ENCODE measurements at regions not wholly inside any gene's neighbourhood (a gene's known extent, or its start where the extent isn't known, plus 50 kb on each side); places are given as distances from the start of the nearest gene placed in this dataset.

GRCh38 chr13:44199627-44200207 lies 173.9 kb upstream of the SERP2 start:
- DNase-seq (ENCODE audit: low read depth in 4 of 4, low spot score in 3 of 4), result no peak

GRCh38 chr13:44206434-44206833 lies 167.2 kb upstream of the SERP2 start:
- no peak for DNase-seq (ENCODE audit: low read depth in 4 of 4, low spot score in 3 of 4)

- no peak for DNase-seq (ENCODE audit: low read depth in 4 of 4, low spot score in 3 of 4)
These were observed 166.1 kb upstream of the SERP2 start for GRCh38 chr13:44207476-44207875.

- DNase-seq (ENCODE audit: low read depth in 4 of 4, low spot score in 3 of 4), result no peak
These were observed 163.1 kb upstream of the SERP2 start for GRCh38 chr13:44210525-44210924.

- no peak for DNase-seq (ENCODE audit: low read depth in 4 of 4, low spot score in 3 of 4)
These were observed 162.3 kb upstream of the SERP2 start for GRCh38 chr13:44211286-44211685.

DNA sequence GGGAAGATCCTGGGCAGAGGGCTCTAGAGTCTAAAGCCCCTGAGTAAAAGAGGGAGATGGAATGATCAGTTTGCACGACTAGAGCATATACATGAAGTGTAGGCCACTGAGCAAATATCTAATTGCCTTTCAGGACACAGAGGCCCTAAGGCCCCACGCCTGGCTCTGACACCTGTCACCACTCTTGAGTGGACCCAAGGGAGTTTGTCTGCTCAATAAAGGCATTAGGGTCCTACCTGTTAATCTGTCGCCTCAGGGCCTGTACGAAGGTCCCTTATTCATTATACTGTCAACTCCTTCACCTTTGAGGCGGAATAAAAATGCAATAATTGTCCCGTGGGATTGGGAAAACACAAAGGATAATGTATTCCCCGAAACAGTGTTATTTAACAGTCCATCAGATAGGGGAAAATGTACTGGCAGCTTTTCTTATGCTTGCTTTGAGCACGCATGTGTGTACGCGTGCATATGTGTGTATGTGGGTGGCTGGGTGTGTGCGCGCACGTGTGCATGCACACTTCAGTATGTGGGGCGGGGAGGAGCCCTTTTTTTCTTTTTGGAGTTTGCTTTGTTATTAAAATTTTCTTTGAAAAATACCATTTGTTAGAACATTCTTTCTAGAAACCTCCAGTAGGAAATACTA lies 161.8 kb upstream of the SERP2 start:
- DNase-seq (ENCODE audit: low read depth in 4 of 4, low spot score in 3 of 4), result no peak

- no peak for DNase-seq (ENCODE audit: low read depth in 4 of 4, low spot score in 3 of 4)
These were observed 160.8 kb upstream of the SERP2 start for GRCh38 chr13:44212633-44213396.

DNA sequence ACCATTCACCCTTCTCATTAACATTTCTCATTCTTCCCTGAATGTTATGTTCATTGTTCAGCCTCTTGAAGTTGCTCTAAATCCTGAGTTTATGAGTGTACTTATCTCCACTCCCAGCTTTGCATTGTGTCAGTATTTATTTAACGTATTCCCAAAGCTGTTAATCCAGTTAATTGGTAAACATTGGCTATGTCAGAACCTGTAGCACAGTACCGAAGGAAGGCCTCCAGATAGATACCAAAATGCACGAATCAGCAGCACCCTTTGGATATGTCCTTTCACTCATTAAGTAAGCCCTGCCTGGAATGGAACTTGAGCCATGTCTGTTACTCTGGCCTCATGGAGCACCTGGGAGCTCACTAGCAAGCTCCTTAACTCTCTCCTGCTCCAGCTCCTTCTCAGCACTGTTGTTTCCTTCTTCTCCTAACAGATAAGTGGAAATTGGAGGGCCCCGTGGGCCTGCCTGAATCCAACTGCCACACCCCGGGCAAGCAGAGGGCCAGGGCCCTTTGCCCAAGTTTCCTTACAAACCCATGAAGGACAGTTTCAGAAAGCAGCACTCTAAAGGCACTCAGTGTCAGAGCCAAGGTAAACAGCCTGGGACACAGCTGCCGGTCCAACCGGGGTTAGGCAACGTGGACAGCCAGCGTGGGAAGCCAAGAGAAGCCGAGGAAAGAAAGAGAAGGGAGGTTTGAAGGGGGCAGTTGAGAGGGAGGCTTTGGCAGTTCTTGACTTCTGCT lies 155.0 kb upstream of the SERP2 start:
- DNase-seq (ENCODE audit: low read depth in 4 of 4, low spot score in 3 of 4), result no peak

- DNase-seq (ENCODE audit: low read depth in 4 of 4, low spot score in 3 of 4), result no peak
These were observed 153.8 kb upstream of the SERP2 start for GRCh38 chr13:44219577-44220548.

GRCh38 chr13:44220948-44221347 lies 152.7 kb upstream of the SERP2 start:
- no peak for DNase-seq (ENCODE audit: low read depth in 4 of 4, low spot score in 3 of 4)

DNA sequence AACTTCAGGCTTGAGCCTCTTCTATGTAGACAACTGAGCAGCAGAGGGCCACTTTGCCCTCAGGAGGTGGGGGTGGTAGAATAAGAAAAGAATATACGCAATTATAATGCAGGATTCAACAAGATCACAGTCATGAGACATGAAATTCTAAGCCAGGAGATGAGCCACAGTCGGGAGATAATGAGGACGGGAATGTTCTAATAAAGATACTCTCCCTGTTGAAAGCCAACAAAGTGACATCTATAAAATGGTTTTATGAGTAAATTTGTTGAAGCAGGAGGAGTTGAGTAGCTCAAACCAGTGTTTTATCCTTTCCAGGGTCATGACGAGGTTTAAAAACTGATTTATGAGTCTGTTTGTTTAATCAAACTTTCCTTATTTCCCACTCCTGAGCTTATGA lies 152.0 kb upstream of the SERP2 start:
- DNase-seq (ENCODE audit: low read depth in 4 of 4, low spot score in 3 of 4), result no peak

- no peak for DNase-seq (ENCODE audit: low read depth in 4 of 4, low spot score in 3 of 4)
These were observed 149.7 kb upstream of the SERP2 start for GRCh38 chr13:44223770-44224444.

DNA sequence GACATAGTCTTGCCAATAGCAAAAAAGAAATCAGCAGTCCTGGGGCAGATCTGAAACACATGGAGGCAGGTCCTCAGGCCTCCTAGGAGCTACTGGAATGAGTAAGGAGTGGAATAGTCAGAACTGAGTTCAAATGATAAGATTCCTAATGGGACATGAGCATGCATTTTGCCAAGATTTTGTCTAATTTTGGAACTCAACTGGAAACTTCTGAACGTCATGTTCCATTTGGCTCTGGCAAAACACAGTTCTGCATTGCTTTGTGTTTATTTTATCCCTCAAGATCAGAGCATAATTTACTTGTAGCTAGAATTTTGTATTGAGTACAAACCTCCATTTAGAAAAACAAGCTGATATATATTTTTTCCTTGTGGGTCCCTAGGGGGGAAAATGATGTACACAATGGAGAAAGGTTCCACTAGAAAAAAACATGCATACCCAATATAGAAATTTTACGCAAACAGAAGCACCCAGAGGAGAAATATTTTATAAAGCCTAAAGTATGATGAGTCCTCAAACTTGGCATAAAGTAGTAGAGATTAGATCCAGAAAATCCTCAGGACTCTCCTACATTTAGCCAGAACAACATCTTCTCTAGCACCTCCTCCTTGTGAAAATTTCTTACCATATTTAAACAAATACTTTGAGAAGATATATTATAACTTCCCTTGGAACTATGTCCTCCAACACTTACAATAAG lies 149.0 kb upstream of the SERP2 start:
- no peak for DNase-seq (ENCODE audit: low read depth in 4 of 4, low spot score in 3 of 4)

DNA sequence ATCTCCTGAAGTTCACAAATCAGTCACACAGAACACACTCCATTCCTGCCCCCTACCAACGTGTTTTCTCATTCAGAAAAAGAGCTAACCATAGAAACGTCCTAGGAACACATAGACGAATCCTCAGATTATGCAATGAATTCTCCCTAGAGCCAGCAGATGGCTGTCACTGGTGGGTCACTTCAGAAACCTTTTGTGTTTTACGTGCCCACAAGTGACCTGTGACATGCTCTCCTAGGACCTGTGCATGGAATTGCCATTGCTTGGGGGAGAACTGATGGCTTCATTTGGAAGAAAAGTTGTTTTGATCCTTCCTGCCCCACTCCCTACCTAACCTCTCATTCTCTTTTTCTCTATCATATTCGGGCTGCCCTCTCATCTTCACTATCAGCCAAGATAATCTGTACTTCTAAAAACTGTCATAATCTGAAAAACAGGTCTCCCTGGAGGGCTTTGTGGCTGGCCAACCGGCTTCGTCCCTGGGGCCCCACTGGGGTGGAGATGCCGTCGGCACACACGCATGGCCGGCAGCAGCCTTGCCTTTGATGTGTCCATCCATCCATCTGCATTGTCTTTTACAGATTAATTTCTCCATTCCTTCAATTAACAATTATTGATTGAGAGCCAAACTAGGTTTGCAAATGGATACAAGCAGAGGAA lies 144.1 kb upstream of the SERP2 start:
- DNase-seq (ENCODE audit: low read depth in 4 of 4, low spot score in 3 of 4), result no peak

DNA sequence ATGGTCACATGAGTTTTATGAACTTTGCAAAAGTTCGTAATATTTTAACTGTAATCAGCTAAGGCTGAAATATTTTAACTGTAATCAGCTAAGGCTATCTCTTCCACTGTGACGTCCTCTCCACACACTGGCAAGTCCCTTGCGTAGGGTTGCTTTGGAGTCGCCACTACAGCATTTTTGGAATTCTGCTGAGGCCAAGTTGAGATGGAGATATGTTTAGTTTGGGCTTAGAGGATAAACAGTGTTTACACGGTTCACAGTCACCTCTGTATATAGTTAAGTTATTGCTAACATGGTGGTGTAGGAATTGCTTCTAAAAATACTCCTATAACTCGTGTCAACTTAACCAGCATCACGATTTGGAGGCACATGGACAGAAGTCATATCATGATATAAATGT lies 143.6 kb upstream of the SERP2 start:
- no peak for DNase-seq (ENCODE audit: low read depth in 4 of 4, low spot score in 3 of 4)

DNA sequence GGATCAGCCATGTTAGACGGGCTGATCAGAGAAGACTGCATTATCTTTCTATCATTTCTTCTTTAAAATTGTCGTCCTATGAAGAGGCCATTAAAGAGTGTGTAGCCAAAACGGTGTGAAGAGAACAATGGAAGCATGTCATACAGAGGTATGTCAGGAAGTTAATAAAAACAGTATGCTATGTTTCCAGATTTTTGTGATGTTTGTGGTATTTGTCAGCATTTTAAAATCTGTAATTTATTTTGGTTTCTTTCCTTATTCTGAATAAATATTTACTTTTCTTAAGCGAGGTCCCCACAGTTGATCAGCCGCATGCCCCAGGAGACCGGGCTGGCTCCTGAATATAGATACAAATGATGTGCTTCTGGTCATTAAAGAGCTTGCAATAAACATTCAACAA lies 142.9 kb upstream of the SERP2 start:
- DNase-seq (ENCODE audit: low read depth in 4 of 4, low spot score in 3 of 4), result no peak

GRCh38 chr13:44231786-44232516 lies 141.7 kb upstream of the SERP2 start:
- no peak for DNase-seq (ENCODE audit: low read depth in 4 of 4, low spot score in 3 of 4)

GRCh38 chr13:44232774-44233173 lies 140.8 kb upstream of the SERP2 start:
- DNase-seq (ENCODE audit: low read depth in 4 of 4, low spot score in 3 of 4), result no peak
